ENCODE measurements at regions not wholly inside any gene's neighbourhood (a gene's known extent, or its start where the extent isn't known, plus 50 kb on each side); places are given as distances from the start of the nearest gene placed in this dataset.

- no peak overlapping the region for H3K27ac Mint-ChIP-seq
- H3K4me3 Mint-ChIP-seq: no peak overlapping the region
- H3K27me3 Mint-ChIP-seq: no peaks in the 10 kb centered on the region
- no peak for TF ChIP-seq CTCF (conservative IDR thresholded peaks at IDR 0.05)
- no peak for DNase-seq (ENCODE audit: extremely low spot score, unreplicated experiment)
- H3K36me3 Mint-ChIP-seq: peaks cover 5% of the 10 kb centered on the region
- peaks cover 7% of the 10 kb centered on the region for H3K9me3 Mint-ChIP-seq
- peaks cover 14% of the 10 kb centered on the region for H3K4me1 Mint-ChIP-seq (ENCODE audit: unreplicated experiment)
Observed at GRCh38 chr9:13705373-13705772, 425.9 kb upstream of the MPDZ start.

GRCh38 chr9:13690595-13690994, 411.1 kb upstream of the MPDZ start:
- Mint-ChIP-seq H3K9me3 (peaks cover 21% of the 10 kb centered on the region), H3K4me3 (no peak overlapping the region), H3K27me3 (no peaks in the 10 kb centered on the region), H3K4me1 (ENCODE audit: unreplicated experiment) (peaks cover 7% of the 10 kb centered on the region), H3K36me3 (peaks cover 5% of the 10 kb centered on the region), H3K27ac (no peak overlapping the region)
- no peak for TF ChIP-seq CTCF (conservative IDR thresholded peaks at IDR 0.05)
- no peak for DNase-seq (ENCODE audit: extremely low spot score, unreplicated experiment)

GRCh38 chr9:13689925-13690324, 410.4 kb upstream of the MPDZ start:
- H3K27me3 Mint-ChIP-seq: no peaks in the 10 kb centered on the region
- peaks cover 2% of the 10 kb centered on the region for H3K36me3 Mint-ChIP-seq
- no peak overlapping the region for H3K4me3 Mint-ChIP-seq
- DNase-seq (ENCODE audit: extremely low spot score, unreplicated experiment): no peak
- peaks cover 7% of the 10 kb centered on the region for H3K4me1 Mint-ChIP-seq (ENCODE audit: unreplicated experiment)
- no peak overlapping the region for H3K27ac Mint-ChIP-seq
- no peak for TF ChIP-seq CTCF (conservative IDR thresholded peaks at IDR 0.05)
- H3K9me3 Mint-ChIP-seq: peaks cover 14% of the 10 kb centered on the region

GRCh38 chr9:13688990-13689600, 409.6 kb upstream of the MPDZ start:
- no peak for DNase-seq (ENCODE audit: extremely low spot score, unreplicated experiment)
- Mint-ChIP-seq H3K4me1 (ENCODE audit: unreplicated experiment) (peaks cover 7% of the 10 kb centered on the region), H3K27ac (no peak overlapping the region), H3K36me3 (no peaks in the 10 kb centered on the region), H3K27me3 (no peaks in the 10 kb centered on the region), H3K9me3 (peaks cover 12% of the 10 kb centered on the region), H3K4me3 (no peak overlapping the region)
- TF ChIP-seq CTCF (conservative IDR thresholded peaks at IDR 0.05): peak; percentile 66

GRCh38 chr9:13688223-13688989, 408.9 kb upstream of the MPDZ start:
- peaks cover 12% of the 10 kb centered on the region for H3K9me3 Mint-ChIP-seq

More at GRCh38 chr9:13688223-13688989, 408.9 kb upstream of the MPDZ start:
- Mint-ChIP-seq H3K27ac (no peak overlapping the region), H3K36me3 (no peaks in the 10 kb centered on the region), H3K27me3 (no peaks in the 10 kb centered on the region), H3K4me3 (no peak overlapping the region), H3K4me1 (ENCODE audit: unreplicated experiment) (peaks cover 7% of the 10 kb centered on the region)
- DNase-seq (ENCODE audit: extremely low spot score, unreplicated experiment): no peak
- no peak for TF ChIP-seq CTCF (conservative IDR thresholded peaks at IDR 0.05)
